MM.1S (cell line): ENCODE measurements at regions not wholly inside any gene's neighbourhood (a gene's known extent, or its start where the extent isn't known, plus 50 kb on each side); places are given as distances from the start of the nearest gene placed in this dataset.

Experiments
- DNase-seq: peaks from one replicate; pipeline ENCODE4 v3.0.0-alpha.2; 2015
- H2AFZ ChIP-seq: fragments of 300-600 bp; sonication (generic); 2 replicates; pipeline ENCODE4 v1.6.0; 2016; ENCODE audit warnings: antibody characterized with exemption, low read length
- H3F3A ChIP-seq: fragments of 300-600 bp; sonication (generic); 2 replicates; pipeline ENCODE4 v1.6.1; 2016; ENCODE audit warnings: mild to moderate bottlenecking, antibody characterized with exemption, low read length, moderate library complexity, mixed read lengths; ENCODE audit not compliant: insufficient read depth
- H3K27ac ChIP-seq: fragments of 300-600 bp; sonication (generic); 2 replicates; pipeline ENCODE4 v1.5.1; 2016; ENCODE audit warnings: mild to moderate bottlenecking, low read length
- H3K27me3 ChIP-seq: fragments of 300-600 bp; sonication (generic); replicated peaks from 2 replicates; pipeline ENCODE4 v1.6.0; 2016; ENCODE audit warnings: low read length; ENCODE audit not compliant: insufficient read depth
- H3K36me3 ChIP-seq: fragments of 300-600 bp; sonication (generic); replicated peaks from 2 replicates; pipeline ENCODE4 v1.6.1; 2016; ENCODE audit warnings: mild to moderate bottlenecking, low read length, mixed read lengths; ENCODE audit not compliant: insufficient read depth
- H3K4me1 ChIP-seq: fragments of 300-600 bp; sonication (generic); 2 replicates; pipeline ENCODE4 v1.6.1; 2016; ENCODE audit warnings: low read length, mixed read lengths
- H3K4me2 ChIP-seq: fragments of 300-600 bp; sonication (generic); 2 replicates; pipeline ENCODE4 v1.6.0; 2016; ENCODE audit warnings: low read depth, low read length
- H3K4me3 ChIP-seq: fragments of 300-600 bp; sonication (generic); 2 replicates; pipeline ENCODE4 v1.5.1; 2016; ENCODE audit warnings: low read length, mixed read lengths
- H3K79me2 ChIP-seq: fragments of 300-600 bp; sonication (generic); 2 replicates; pipeline ENCODE4 v1.6.1; 2016; ENCODE audit warnings: mixed run types, low read length, mixed read lengths
- H3K9ac ChIP-seq: fragments of 300-600 bp; sonication (generic); 2 replicates; pipeline ENCODE4 v1.6.1; 2016; ENCODE audit warnings: low read length, mixed read lengths
- H3K9me2 ChIP-seq: fragments of 300-600 bp; sonication (generic); replicated peaks from 2 replicates; pipeline ENCODE4 v1.6.1; 2016; ENCODE audit warnings: mild to moderate bottlenecking, low read length, mixed read lengths; ENCODE audit not compliant: insufficient read depth
- H3K9me3 ChIP-seq: fragments of 300-600 bp; sonication (generic); replicated peaks from 2 replicates; pipeline ENCODE4 v1.6.1; 2016; ENCODE audit warnings: mild to moderate bottlenecking, low read length, mixed read lengths; ENCODE audit not compliant: insufficient read depth
- H4K20me1 ChIP-seq: fragments of 300-600 bp; sonication (generic); 2 replicates; pipeline ENCODE4 v1.6.1; 2016; ENCODE audit warnings: mild to moderate bottlenecking, low read length, moderate library complexity, mixed read lengths; ENCODE audit not compliant: insufficient read depth
- CTCF ChIP-seq: fragments of 300-600 bp; sonication (generic); IDR thresholded peaks from 2 replicates; pipeline ENCODE4 v1.5.1; 2016; ENCODE audit warnings: antibody characterized with exemption, low read length, mixed read lengths
- EZH2 ChIP-seq: fragments of 300-600 bp; sonication (generic); optimal IDR thresholded peaks from 2 replicates; pipeline ENCODE3; 2017; ENCODE audit warnings: low read depth, mild to moderate bottlenecking, antibody characterized with exemption, low read length, mixed read lengths
- EZH2phosphoT487 ChIP-seq: fragments of 300-600 bp; sonication (generic); IDR thresholded peaks from 2 replicates; pipeline ENCODE4 v1.6.1; 2018; ENCODE audit warnings: antibody characterized with exemption, low read length

- H3K9me3 ChIP-seq: no peaks in the 10 kb centered on the region
- H3K27ac ChIP-seq: no peak overlapping the region
- no peaks in the 10 kb centered on the region for H3K9me2 ChIP-seq
- no peaks in the 10 kb centered on the region for H3F3A ChIP-seq
- H3K36me3 ChIP-seq: no peaks in the 10 kb centered on the region
- no peaks in the 10 kb centered on the region for H4K20me1 ChIP-seq
- no peak overlapping the region for H3K4me3 ChIP-seq
- no peak overlapping the region for H2AFZ ChIP-seq
- no peak for DNase-seq
- H3K4me1 ChIP-seq: no peaks in the 10 kb centered on the region
- H3K27me3 ChIP-seq: no peaks in the 10 kb centered on the region
- no peak overlapping the region for H3K9ac ChIP-seq
- TF ChIP-seq EZH2phosphoT487: no peak
- TF ChIP-seq EZH2: no peak
- no peak for TF ChIP-seq CTCF
- no peaks in the 10 kb centered on the region for H3K79me2 ChIP-seq
- H3K4me2 ChIP-seq: no peak overlapping the region
Measured at GRCh38 chr7:145331076-145331475, 495.2 kb upstream of the TPK1 start.

GRCh38 chr7:145327646-145328045, 491.8 kb upstream of the TPK1 start:
- TF ChIP-seq EZH2 (no peak), EZH2phosphoT487 (no peak), CTCF (no peak)
- no peak for DNase-seq
- Histone ChIP-seq H3K36me3 (no peaks in the 10 kb centered on the region), H3K9me2 (no peaks in the 10 kb centered on the region), H3F3A (no peaks in the 10 kb centered on the region), H3K4me1 (no peaks in the 10 kb centered on the region), H3K9ac (no peak overlapping the region), H3K27ac (no peak overlapping the region), H3K9me3 (no peaks in the 10 kb centered on the region), H3K4me3 (no peak overlapping the region), H2AFZ (no peak overlapping the region), H3K27me3 (no peaks in the 10 kb centered on the region), H3K79me2 (no peaks in the 10 kb centered on the region), H4K20me1 (no peaks in the 10 kb centered on the region), H3K4me2 (no peak overlapping the region)

GRCh38 chr7:145324081-145324480, 488.2 kb upstream of the TPK1 start:
- no peak for DNase-seq
- H3K4me3 ChIP-seq: no peak overlapping the region
- no peaks in the 10 kb centered on the region for H3K27me3 ChIP-seq
- H3K9me2 ChIP-seq: no peaks in the 10 kb centered on the region
- H3K36me3 ChIP-seq: no peaks in the 10 kb centered on the region
- no peaks in the 10 kb centered on the region for H3K4me1 ChIP-seq
- no peak overlapping the region for H3K27ac ChIP-seq
- H4K20me1 ChIP-seq: no peaks in the 10 kb centered on the region
- no peak overlapping the region for H2AFZ ChIP-seq
- H3K9ac ChIP-seq: no peak overlapping the region
- no peaks in the 10 kb centered on the region for H3K79me2 ChIP-seq
- TF ChIP-seq EZH2phosphoT487 (no peak), CTCF (no peak), EZH2 (no peak)
- H3F3A ChIP-seq: no peaks in the 10 kb centered on the region
- H3K9me3 ChIP-seq: no peaks in the 10 kb centered on the region
- H3K4me2 ChIP-seq: no peak overlapping the region

GRCh38 chr7:145313551-145313950, 477.7 kb upstream of the TPK1 start:
- Histone ChIP-seq H4K20me1 (no peaks in the 10 kb centered on the region), H2AFZ (no peak overlapping the region), H3K79me2 (no peaks in the 10 kb centered on the region), H3K4me1 (no peaks in the 10 kb centered on the region), H3K9me2 (no peaks in the 10 kb centered on the region), H3K4me2 (no peak overlapping the region), H3F3A (no peaks in the 10 kb centered on the region), H3K27ac (no peak overlapping the region), H3K27me3 (no peaks in the 10 kb centered on the region), H3K9ac (no peak overlapping the region), H3K4me3 (no peak overlapping the region), H3K9me3 (no peaks in the 10 kb centered on the region), H3K36me3 (no peaks in the 10 kb centered on the region)
- TF ChIP-seq EZH2: no peak
- DNase-seq: no peak
